DMS79 treated with DMSO at 0.1 percent for 48 hours (cell line): ENCODE measurements at regions not wholly inside any gene's neighbourhood (a gene's known extent, or its start where the extent isn't known, plus 50 kb on each side); places are given as distances from the start of the nearest gene placed in this dataset.
A peak's percentile ranks its signal among the peaks of the same experiment; 100 is the strongest.
"Not testable (repeated sequence)": the region's sequence is repeated elsewhere in the genome, so short reads cannot be mapped to it uniquely, and the experiment has no call there.

Source experiments
- DNase-seq: peaks from one replicate; lab custom pipeline; 2025; lab: John Stamatoyannopoulos, UW

DNA sequence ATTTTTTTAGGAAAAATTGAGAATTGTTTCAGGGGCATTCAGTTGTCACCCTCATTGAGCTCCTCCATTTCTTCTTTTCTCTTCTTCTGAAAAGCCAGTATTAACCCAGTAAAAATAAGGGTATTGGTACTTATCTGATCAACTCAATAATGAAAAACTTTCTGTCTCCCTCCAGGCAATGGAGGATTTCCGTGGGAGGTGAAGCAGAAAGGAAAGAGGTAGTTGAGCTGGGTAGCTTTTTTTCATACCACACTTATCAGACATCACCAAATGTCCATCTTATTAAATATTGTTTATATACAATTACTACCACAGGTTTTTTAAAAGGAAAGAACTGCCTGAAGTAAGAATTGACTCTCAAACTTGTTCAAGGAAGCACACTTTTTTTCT, 731.1 kb upstream of the ZNF608 start:
- no peak for DNase-seq

DNA sequence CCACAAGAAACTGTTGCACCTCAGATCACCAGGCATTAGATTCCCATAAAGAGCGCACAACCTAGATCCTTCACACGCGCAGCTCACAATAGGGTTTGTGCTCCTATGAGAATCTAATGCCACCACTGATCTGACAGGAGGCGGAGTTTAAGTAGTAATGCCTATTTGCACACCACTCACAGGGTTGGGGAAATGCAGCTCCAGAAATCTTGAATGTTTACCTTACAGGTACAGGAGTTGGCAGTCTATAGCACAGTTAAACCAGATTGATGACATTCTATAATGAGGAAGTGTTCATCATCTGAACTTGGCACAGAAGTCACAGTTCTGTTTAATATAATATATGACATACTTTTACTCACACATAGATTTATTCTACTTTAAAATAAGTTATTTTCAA, 732.2 kb upstream of the ZNF608 start:
- no peak for DNase-seq

GRCh38 chr5:125480911-125481310, 734.5 kb upstream of the ZNF608 start:
- no peak for DNase-seq

GRCh38 chr5:125481506-125482465, 735.3 kb upstream of the ZNF608 start:
- DNase-seq: peak; percentile 22

DNA sequence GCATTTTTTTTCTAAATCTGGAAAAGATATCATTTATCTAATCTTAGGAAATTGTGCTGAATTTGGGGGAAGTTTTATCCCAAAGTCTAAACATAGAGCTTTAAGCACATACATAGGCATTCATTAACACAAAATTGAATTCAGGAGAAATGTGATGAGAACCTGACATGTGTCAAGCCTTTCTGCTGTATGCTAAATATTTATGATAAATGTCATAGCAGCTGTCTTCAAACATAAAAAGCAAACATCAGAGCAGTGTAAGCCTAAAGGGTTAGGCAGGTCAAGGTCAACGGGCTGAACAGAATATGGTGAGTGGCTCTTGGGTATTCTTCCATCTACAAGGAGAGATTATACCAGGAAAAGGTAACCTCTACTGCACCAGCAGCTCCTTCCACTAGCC, 737.2 kb upstream of the ZNF608 start:
- DNase-seq: no peak

DNA sequence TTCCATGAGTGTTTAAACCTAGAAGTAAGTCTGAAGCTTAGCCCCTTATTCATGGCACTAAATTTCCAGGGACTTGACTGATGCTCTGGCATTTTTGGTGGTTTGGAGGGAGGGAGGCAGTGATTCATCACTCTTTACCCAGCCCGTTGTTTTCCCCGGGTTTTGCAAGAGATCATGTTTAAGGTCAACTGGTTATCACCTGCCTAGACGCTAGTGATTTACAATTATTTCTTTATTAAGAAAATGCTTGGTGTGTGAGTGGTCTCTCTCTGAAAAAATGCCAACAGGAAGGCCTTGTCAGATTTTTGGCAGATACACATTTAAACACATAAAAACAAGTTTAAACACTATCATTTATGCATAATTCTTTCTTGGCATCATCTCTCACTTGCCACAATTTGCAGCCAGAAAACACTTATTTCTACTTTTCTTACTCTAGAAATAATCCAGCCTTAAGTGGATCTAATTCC, 737.9 kb upstream of the ZNF608 start:
- DNase-seq: no peak

DNA sequence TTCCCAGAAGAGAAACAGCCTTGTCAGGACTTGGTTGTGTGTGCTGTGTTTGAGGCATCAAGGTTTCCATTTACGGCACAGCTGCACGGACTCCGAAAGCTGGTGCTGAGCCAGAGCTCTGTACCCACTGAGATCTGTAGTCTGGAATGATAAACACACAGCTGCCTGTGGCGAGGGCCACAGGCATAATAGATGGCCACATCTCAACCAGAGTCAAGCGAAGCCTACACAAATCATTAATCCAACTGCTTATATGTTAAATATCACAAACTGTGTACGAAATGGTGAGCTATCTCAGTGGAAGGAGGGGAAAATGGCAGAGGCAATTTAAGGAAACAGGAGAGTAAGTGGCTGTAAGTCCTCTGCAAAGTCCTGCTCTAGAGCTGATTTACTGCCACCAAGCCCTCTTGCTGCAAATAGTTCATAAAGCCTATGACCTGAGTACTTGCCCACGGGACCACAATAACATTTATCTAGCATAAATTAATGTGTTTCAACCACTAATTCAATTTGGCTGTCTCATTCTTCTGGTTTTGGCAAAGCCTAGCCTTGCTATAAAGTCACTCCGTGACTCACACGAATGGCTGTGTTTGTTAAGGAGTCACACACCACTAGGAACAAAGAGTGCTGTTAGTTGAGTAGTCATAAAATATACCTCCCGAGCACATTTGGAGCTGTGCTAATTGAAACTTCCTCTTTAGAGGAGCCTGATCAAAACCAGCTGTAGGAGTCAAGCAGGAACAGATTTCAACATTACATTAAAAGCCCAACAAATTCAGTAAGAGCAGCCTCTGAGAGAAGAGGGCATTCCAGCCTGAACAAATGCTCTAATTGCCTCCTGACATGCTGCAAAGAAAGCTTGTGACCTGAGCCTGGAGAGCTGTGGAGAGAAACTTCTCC, 738.6 kb upstream of the ZNF608 start:
- peak; percentile 98 for DNase-seq

DNA sequence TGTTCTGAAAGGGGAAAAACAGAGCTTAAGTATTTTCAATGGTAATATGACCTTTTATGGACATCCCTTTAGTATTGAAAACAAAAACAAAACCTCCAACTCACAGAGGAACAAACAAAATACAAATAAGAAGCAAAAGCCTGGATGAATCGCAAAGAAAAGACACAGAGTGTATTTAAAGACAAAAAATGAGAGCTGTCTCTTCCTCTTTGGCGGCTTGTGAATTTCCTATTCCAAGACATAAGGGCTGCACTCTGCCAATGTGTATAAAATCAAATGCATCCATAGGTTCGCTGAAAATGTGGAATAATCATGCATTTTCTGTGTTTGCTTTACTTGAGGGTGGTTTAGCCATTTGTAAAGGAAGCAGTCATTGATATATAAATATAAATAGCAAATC, 739.3 kb upstream of the ZNF608 start:
- no peak for DNase-seq

DNA sequence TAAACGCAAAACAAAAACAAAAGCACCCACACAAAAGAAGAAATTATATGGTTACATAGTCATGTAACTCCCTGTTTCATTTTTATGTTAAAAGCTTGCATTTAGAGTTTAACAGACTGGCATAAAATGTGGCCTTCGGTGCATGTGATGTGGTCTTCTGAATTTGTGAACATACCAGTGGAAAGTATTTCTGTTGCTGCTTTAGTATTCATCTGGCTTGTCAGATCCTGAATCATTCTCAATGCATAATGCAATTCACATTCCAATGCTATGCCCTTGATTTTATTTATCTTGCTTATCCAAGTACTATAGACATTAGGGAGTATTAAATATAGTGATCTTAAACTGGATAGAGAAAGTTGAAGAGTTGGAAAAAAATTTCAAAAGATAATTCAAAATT, 740.2 kb upstream of the ZNF608 start:
- no peak for DNase-seq

- no peak for DNase-seq
These were observed 740.8 kb upstream of the ZNF608 start for GRCh38 chr5:125487231-125487630.

- not testable (repeated sequence) for DNase-seq
These were observed 741.2 kb upstream of the ZNF608 start for GRCh38 chr5:125487652-125488051.

DNA sequence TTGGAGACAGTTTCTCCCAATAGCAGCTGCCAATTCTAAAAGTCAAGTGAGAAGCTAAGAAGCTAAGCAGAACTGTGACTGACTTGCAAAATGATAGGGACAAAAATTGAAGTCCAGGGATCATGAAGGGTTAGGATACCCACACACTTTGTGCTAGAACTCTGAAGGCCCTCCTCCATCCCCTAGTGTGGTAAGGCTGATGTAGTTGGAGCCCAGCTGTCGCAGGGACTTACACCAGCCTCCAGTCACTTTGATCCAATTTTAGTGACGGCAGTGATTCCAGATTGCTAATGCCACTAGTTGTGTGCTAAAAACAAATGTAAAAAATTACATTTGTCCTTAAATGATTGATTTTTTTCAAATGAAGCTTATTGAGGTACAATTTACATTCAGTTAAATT, 742.7 kb upstream of the ZNF608 start:
- DNase-seq: no peak

GRCh38 chr5:125491986-125492492, 745.6 kb upstream of the ZNF608 start:
- no peak for DNase-seq

DNA sequence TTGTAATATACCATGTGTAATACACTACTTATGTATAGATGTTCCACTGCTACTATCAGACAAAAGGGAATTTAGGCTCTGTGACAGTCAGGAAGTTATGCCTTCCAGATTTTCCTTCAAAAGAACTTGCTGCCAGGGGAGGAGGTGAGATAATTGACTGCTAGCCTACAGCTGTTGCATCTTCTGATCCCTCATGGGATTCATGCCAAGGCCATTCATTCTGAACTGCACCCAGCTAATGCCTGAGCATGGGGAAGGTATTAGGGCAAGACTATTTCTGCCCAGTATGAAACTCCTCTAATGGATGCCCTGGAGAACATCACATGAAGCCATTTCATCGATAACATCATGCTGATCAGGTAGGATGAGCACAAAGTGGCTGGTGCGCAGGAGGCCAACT, 746.5 kb upstream of the ZNF608 start:
- DNase-seq: no peak

DNA sequence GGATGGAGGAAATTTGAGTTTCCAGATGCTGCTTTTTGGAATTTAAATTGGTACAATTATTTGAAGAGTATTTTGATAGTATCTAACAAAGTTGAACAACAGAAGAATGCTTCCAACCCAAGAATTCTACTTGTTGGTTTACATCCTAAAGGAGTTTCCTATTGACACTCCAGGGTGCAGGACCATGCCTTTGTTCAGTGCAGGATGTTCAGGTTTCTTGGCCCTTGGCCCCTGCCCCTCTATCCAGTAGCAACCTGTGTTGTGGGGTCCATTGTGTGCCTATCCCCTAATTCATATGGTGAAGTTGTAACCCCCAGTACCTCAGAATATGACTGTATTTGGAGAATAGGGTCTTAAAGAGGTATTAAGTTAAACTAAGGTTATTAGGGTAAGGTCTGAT, 750.0 kb upstream of the ZNF608 start:
- no peak for DNase-seq

DNA sequence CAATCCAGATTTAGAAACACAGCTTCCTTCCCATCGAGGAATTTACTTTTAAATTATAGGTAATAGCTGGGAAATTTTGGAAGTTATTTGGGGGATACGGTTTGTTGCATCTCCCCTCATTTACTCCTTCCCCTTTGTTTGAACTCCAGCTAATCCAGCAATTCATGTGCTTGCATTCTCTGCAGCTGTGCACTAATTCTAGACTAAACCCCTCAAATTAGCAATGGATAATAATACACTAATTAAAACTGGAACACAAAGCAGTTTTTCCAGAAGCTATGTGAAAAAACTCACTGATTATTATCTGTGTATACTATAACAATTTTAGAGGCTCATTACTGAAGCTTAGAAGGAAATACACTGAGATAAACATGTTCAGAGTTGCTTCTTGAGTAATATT, 751.2 kb upstream of the ZNF608 start:
- no peak for DNase-seq

- DNase-seq: no peak
These were observed 753.3 kb upstream of the ZNF608 start for GRCh38 chr5:125499636-125500332.

DNA sequence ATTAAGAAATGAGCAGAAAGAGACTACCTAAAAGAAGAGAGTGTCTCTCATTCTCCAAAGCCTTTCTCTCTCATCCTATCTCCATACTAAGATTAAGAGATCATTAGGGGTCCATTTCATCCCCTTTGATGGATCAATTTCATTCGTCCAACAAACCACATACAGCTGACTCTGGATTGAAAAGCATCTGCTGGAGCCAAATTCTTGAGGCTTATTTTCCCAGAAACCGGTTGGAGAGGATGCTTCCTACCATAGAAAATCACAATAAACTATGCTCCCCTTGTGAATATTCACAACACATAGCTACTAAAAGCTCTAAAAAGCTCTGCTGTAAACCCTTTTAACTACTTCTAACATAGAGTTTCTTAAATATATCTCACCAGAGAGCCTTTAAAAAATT, 755.0 kb upstream of the ZNF608 start:
- no peak for DNase-seq

DNA sequence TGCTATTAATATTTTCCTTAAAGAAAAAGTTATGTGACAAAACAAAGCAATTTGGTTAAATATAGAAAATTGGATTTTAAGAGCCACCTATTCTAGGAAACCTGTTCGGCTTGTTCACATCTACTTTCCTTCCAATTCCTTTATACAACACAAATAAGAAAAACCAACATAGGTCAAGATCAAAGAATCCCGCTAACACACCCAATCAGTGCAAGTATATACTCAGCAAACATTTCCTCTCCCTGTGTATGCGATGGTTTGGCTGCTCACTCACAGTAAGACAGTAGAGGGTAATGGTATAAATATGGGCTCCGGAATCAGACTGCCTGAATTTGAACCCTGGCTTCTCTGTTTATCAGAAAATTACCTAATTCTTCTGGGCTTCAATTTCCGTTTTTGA, 757.5 kb upstream of the ZNF608 start:
- no peak for DNase-seq

DNA sequence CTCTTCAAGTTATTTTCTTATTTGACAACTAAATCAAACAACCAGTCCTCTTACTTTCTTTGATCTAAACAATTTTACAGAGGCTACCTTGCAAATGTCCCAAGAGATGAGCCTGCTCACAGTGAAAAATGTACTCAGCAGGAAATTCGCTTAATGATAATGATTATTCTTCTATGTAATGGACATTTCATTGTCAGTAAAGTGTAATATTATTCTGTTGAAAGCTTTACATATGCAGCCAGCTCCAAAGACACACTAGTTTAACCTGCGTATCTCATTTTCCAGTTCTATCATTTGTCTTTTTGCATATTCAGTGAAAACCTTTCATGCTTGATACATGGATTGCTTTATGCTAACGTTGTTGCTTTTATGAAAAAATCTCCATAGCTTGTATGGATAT, 758.7 kb upstream of the ZNF608 start:
- no peak for DNase-seq

DNA sequence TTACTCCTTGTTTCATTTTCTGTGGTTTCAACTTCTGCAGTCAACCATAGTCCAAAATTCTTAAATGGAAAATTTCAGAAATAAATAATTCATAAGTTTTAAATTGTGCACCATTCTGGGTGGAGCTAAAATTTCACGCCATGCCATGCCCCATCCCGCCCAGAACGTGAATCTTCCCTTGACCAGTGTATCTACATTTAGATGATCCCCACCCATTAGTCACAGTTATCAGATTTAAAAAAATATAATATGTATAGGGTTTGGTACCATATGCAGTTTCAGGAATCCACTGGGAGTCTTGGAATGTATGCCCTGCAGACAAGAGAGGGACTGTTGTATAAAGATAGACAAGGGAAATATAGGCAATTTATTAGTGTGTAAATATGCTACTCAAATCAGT, 759.7 kb upstream of the ZNF608 start:
- no peak for DNase-seq

- DNase-seq: no peak
These were observed 761.8 kb upstream of the ZNF608 start for GRCh38 chr5:125508225-125508624.
